ENCODE measurements at regions not wholly inside any gene's neighbourhood (a gene's known extent, or its start where the extent isn't known, plus 50 kb on each side); places are given as distances from the start of the nearest gene placed in this dataset.

DNA sequence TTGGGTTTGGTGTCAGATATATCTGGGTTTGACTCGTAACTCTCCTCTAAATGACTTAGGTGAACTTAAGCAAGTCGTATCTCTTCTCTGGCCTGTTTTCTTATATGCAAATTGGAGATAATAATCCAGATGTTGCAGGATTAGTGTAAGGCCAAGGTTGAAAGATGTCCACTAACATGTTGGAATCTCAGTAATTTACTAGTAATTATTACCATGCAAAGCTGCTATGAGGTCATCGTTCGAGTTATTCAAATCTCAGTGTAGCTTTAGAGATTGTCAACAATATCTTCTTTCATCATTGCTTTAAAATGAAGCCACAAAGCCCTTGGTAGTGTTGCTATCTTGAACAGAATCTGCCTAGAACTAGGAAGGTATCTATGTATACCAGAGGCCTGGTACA is 437.7 kb upstream of the KLF4 start:
- TF ChIP-seq, protein P1, sequence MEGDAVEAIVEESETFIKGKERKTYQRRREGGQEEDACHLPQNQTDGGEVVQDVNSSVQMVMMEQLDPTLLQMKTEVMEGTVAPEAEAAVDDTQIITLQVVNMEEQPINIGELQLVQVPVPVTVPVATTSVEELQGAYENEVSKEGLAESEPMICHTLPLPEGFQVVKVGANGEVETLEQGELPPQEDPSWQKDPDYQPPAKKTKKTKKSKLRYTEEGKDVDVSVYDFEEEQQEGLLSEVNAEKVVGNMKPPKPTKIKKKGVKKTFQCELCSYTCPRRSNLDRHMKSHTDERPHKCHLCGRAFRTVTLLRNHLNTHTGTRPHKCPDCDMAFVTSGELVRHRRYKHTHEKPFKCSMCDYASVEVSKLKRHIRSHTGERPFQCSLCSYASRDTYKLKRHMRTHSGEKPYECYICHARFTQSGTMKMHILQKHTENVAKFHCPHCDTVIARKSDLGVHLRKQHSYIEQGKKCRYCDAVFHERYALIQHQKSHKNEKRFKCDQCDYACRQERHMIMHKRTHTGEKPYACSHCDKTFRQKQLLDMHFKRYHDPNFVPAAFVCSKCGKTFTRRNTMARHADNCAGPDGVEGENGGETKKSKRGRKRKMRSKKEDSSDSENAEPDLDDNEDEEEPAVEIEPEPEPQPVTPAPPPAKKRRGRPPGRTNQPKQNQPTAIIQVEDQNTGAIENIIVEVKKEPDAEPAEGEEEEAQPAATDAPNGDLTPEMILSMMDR (conservative IDR thresholded peaks at IDR 0.05): no peak
- no peak for DNase-seq (ENCODE audit: low read depth, low spot score)
- no peak overlapping the region for H3K4me3 Mint-ChIP-seq
- no peaks in the 10 kb centered on the region for H3K27me3 Mint-ChIP-seq (ENCODE audit: low read depth)
- H3K36me3 Mint-ChIP-seq (ENCODE audit: low read depth): no peaks in the 10 kb centered on the region
- H3K9me3 Mint-ChIP-seq: peaks cover 4% of the 10 kb centered on the region
- no peak overlapping the region for H3K27ac Mint-ChIP-seq (ENCODE audit: unreplicated experiment)
- H3K4me1 Mint-ChIP-seq: no peaks in the 10 kb centered on the region

DNA sequence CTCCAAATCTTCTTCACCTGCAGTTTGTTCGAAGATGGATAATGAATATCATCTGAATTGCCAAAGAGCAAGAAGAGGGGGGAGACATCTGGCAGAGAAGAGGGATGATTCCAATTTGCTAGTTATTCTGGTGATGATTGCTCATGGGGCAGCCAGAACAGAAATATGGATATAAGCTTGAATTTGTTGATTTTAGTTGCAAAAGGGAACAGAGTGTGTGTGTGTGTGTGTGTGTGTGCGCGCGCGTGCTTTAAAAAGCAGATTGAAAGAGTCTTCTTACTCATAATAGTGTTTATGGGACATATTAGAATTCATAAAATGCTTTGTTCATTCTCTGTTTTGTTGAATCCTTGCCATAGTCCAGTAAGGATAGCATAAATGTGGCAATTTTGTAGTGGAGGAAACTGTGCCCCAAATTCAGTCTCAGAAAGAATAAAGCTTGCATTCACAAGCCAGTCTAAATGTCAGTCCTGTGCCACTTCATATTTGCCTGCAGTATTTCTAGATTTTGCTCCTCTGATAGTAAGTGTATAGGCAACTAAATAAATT is 436.3 kb upstream of the KLF4 start:
- DNase-seq (ENCODE audit: low read depth, low spot score): no peak
- Mint-ChIP-seq H3K4me1 (no peaks in the 10 kb centered on the region), H3K4me3 (no peak overlapping the region), H3K27ac (ENCODE audit: unreplicated experiment) (no peak overlapping the region), H3K36me3 (ENCODE audit: low read depth) (no peaks in the 10 kb centered on the region), H3K9me3 (peaks cover 4% of the 10 kb centered on the region), H3K27me3 (ENCODE audit: low read depth) (no peaks in the 10 kb centered on the region)
- TF ChIP-seq, protein P1 (conservative IDR thresholded peaks at IDR 0.05): no peak

DNA sequence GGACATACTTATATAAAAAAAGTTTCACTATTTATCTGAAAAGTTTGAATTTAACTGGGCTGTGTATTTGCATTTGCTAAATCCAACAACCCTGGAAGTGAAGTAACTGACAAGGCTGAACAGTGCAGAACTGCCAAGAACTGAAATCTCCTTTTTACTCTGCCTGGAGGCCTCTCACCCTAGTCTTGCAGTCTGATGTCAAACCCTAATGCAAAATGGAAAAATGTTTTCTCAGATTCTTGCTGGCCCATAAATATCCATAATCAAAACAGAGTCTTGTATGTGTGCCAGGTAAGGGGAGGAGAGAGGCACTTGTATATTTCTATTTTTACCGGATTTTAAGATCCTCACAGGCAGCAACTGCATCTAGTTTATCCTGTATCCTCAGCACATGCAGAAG is 432.7 kb upstream of the KLF4 start:
- peaks cover 4% of the 10 kb centered on the region for H3K9me3 Mint-ChIP-seq
- no peaks in the 10 kb centered on the region for H3K27me3 Mint-ChIP-seq (ENCODE audit: low read depth)
- no peak overlapping the region for H3K4me3 Mint-ChIP-seq
- TF ChIP-seq, protein P1 (conservative IDR thresholded peaks at IDR 0.05): no peak
- no peak for DNase-seq (ENCODE audit: low read depth, low spot score)
- H3K27ac Mint-ChIP-seq (ENCODE audit: unreplicated experiment): no peak overlapping the region
- H3K36me3 Mint-ChIP-seq (ENCODE audit: low read depth): no peaks in the 10 kb centered on the region
- H3K4me1 Mint-ChIP-seq: no peaks in the 10 kb centered on the region

GRCh38 chr9:107919263-107919662 is 429.7 kb upstream of the KLF4 start:
- Mint-ChIP-seq H3K4me3 (no peak overlapping the region), H3K4me1 (no peaks in the 10 kb centered on the region), H3K27me3 (ENCODE audit: low read depth) (no peaks in the 10 kb centered on the region), H3K27ac (ENCODE audit: unreplicated experiment) (no peak overlapping the region), H3K36me3 (ENCODE audit: low read depth) (no peaks in the 10 kb centered on the region), H3K9me3 (peaks cover 5% of the 10 kb centered on the region)
- no peak for DNase-seq (ENCODE audit: low read depth, low spot score)
- TF ChIP-seq, protein P1 (conservative IDR thresholded peaks at IDR 0.05): no peak

- no peaks in the 10 kb centered on the region for H3K36me3 Mint-ChIP-seq (ENCODE audit: low read depth)
- no peaks in the 10 kb centered on the region for H3K4me1 Mint-ChIP-seq
- TF ChIP-seq, protein P1 (conservative IDR thresholded peaks at IDR 0.05): no peak
- H3K27ac Mint-ChIP-seq (ENCODE audit: unreplicated experiment): peak overlapping the region; percentile 9
- no peak for DNase-seq (ENCODE audit: low read depth, low spot score)
- H3K4me3 Mint-ChIP-seq: no peak overlapping the region
- H3K9me3 Mint-ChIP-seq: peaks cover 5% of the 10 kb centered on the region
- H3K27me3 Mint-ChIP-seq (ENCODE audit: low read depth): no peaks in the 10 kb centered on the region
Measured at GRCh38 chr9:107918749-107919148, 429.2 kb upstream of the KLF4 start.

Measured in neural crest cell (in vitro differentiated cells).